ENCODE measurements at regions not wholly inside any gene's neighbourhood (a gene's known extent, or its start where the extent isn't known, plus 50 kb on each side); places are given as distances from the start of the nearest gene placed in this dataset.

- TF ChIP-seq ZBTB21 (CRISPR knock-in tag; IDR thresholded peaks at IDR 0.05; ENCODE audit: borderline replicate concordance) (no peak), USF2 (CRISPR knock-in tag; IDR thresholded peaks at IDR 0.05) (no peak), NFE2L1 (CRISPR knock-in tag; IDR thresholded peaks at IDR 0.05) (no peak), NR2C2 (CRISPR knock-in tag; IDR thresholded peaks at IDR 0.05) (no peak), ETV6 (CRISPR knock-in tag; IDR thresholded peaks at IDR 0.05) (no peak)
- TF ChIP-seq, protein P1, sequence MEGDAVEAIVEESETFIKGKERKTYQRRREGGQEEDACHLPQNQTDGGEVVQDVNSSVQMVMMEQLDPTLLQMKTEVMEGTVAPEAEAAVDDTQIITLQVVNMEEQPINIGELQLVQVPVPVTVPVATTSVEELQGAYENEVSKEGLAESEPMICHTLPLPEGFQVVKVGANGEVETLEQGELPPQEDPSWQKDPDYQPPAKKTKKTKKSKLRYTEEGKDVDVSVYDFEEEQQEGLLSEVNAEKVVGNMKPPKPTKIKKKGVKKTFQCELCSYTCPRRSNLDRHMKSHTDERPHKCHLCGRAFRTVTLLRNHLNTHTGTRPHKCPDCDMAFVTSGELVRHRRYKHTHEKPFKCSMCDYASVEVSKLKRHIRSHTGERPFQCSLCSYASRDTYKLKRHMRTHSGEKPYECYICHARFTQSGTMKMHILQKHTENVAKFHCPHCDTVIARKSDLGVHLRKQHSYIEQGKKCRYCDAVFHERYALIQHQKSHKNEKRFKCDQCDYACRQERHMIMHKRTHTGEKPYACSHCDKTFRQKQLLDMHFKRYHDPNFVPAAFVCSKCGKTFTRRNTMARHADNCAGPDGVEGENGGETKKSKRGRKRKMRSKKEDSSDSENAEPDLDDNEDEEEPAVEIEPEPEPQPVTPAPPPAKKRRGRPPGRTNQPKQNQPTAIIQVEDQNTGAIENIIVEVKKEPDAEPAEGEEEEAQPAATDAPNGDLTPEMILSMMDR (IDR thresholded peaks at IDR 0.05): no peak
- TF ChIP-seq, protein P2, sequence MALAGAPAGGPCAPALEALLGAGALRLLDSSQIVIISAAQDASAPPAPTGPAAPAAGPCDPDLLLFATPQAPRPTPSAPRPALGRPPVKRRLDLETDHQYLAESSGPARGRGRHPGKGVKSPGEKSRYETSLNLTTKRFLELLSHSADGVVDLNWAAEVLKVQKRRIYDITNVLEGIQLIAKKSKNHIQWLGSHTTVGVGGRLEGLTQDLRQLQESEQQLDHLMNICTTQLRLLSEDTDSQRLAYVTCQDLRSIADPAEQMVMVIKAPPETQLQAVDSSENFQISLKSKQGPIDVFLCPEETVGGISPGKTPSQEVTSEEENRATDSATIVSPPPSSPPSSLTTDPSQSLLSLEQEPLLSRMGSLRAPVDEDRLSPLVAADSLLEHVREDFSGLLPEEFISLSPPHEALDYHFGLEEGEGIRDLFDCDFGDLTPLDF (CRISPR knock-in tag; IDR thresholded peaks at IDR 0.05): no peak
Measured at GRCh38 chr10:37685741-37686683, 171.4 kb downstream of the ZNF248 start.
